HG03457 (cell line): ENCODE measurements at regions not wholly inside any gene's neighbourhood (a gene's known extent, or its start where the extent isn't known, plus 50 kb on each side); places are given as distances from the start of the nearest gene placed in this dataset.
"Not testable (repeated sequence)": the region's sequence is repeated elsewhere in the genome, so short reads cannot be mapped to it uniquely, and the experiment has no call there.

ENCODE experiments used
- ATAC-seq: cut with Tn5 transposase; IDR thresholded peaks from one replicate; pipeline ENCODE4 v1.9.1; 2021; ENCODE audit warnings: moderate number of reproducible peaks; ENCODE audit not compliant: unreplicated experiment

DNA sequence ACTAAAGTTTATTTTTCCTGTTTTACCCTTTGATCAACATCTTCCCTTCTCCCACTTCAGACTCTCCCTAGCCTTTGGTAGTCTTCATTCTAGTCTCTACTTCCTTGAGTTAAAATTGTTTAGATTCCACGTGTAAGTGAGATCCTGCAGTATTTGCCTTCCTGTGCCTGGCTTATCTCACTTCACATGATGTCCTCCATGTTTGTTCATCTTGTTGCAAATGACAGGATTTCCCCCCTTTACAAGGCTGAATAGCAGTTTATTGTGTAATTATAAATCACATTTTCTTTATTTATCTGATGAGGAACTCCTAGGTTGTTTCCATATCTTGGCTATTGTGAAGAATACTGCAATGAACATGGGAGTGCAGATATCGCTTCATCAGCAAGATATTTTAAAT lies 461.7 kb downstream of the CHSY3 start:
- no peak for ATAC-seq

DNA sequence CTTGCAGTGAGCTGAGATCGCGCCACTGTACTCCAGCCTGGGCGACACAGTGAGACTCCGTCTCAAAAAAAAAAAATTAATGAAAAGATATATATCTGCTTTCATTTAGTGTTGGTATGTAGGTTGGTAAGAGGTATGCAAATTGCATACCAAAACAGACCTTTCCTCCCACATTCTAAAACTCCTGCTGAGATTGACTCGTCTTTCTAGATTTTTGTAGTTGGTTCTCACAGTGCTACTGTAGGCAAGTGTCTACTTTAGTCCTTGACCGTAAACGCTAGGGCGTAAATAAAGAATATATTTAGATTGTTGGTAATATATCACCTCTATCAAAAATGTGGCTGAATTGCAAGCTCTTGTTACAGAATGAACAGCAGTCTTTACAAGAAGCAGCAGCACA lies 445.9 kb downstream of the CHSY3 start:
- ATAC-seq: no peak

DNA sequence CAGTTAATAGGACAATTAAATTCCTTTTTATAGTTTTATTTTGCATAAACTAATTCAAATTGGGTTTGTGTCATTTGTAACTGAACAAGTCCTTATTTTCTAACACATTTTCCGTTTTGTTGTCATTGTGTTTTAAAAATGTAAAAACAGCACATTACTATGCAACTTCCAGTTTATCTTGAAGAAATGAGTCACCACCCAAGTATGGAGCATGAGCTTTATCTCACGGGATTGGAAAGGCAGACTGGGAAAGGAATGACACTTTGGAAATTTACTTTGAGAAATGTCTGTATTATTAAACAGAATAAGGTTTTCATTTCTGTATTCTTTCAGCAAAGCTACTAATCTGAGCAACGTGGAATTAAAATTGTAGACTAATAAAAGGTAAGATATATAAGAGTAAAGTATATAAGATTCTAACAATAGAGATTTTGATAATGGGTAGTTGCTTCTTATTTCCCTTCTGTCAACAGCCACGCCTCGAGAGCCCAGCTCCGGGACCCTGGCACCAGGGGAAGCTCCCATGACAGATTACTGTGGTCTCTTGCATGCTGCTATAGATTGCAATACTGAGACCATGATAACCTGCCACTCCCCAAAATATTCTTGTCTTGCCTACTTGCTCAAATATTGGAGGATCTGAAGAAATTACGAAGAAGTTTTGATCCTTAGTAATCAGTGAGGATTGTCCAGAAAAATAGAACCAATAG lies 433.1 kb downstream of the CHSY3 start:
- no peak for ATAC-seq

DNA sequence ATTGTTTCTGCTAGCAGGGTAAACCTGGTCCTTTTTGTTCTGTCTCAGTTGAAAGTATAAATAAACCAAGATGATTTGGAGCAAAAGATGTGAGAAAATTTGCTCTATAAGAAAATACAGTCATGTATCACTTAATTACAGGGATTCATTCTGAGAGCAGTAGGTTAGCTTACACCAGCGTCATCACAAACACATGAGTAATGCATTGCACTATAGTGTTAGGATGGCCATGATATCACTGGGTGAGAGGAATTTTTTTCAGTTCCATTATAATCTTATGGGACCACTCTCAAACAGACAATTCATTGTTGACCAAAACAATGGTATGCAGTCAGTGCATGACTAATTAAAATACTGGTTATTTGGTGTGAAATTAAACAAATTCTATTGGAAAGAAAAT lies 430.9 kb downstream of the CHSY3 start:
- ATAC-seq: no peak

DNA sequence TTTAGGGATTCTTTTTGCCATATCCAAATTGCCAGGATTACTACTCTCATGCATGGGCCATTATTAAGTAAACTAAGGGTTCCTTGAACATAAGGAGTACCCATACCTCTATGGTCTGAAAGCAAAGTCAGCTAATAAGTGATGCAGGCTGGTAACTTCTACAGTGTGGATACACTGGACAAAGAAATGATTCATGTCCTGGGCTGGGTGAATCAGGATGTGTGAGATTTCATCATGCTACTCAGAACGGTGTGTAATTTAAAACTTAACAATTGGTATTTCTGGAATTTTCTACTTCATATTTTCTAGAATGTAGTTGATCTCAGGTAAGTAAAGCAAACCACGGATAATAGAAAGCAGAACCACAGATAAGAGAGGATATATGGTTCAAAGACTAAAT lies 428.8 kb downstream of the CHSY3 start:
- no peak for ATAC-seq

DNA sequence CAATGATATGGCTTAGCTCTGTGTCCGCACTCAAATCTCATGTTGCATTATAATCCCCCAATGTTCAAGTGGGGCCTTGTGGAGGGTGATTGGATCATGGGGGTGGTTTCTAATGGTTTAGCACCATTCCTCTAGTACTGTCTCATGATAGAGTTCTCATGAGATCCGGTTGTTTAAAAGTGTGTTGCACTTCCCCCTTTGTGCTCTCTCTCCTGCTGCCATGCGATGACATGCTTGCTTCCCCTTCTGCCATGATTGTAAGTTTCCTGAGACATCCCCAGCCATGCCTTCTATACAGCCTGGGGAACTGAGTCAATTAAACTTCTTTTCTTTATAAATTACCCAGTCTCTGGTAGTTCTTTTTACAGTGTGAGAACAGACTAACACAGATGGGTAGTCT lies 427.1 kb downstream of the CHSY3 start:
- ATAC-seq: no peak

DNA sequence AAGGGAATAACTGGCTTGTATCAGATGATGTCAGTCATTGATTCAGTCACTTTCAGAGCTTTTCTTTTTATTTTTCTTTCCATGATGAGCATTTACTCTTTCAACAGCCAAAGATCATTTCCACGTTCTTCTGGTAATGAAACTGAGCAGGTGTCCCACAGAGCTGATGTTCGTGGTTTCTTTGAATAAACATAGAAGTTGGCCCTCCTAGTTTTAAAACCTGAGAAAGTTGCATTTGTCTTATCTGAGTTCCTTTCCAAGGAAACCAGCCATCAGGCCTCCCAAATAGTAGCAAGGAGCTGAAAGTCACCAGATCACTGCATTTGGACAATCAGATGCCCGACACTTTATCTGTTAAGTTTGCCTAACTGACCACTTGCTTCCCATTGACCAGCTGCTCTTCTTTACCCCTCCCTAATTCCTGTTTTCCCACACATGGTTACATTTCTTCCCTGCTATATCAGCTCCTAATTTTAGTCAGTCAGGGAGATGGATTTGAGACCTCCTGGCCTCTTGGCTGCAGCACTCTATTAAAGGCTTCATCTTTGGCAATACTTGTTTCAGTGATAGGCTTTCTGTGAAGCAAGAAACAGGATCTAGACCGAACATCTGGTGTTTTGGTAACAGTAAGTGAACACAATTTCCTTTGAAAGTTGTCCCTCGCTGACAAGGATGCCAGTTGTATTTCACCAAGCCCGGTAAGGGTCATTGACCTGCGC lies 420.8 kb downstream of the CHSY3 start:
- ATAC-seq: no peak

DNA sequence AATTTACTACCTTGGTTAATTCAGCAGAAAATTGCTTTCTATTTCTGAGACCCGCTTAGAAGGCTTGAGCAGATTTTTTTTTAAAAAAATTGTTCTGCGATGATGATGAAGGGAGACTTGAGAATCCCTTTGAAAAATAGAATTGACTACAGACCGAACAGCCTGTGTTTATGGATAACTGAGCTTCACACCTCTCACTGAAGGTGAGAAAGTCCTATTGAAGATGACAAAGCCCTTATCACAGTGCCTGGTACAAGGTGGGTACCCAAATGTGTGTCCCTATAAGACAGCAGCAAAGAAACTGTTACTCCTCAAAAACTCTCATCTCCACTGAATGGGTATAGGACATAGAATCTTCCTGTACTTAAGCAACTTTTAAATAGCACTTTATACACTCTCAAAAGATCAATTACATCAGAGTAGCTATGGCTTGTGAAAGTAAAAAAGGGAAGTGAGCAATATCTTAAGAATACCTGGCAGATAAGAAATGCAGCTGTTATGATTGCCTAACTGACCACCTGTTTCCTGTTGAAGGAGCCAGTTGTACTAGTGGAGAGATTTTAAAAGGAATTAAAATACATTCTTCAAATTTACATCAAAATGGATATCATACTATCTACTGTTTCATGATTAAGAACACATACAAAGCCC lies 419.7 kb downstream of the CHSY3 start:
- ATAC-seq: peak; percentile 100

DNA sequence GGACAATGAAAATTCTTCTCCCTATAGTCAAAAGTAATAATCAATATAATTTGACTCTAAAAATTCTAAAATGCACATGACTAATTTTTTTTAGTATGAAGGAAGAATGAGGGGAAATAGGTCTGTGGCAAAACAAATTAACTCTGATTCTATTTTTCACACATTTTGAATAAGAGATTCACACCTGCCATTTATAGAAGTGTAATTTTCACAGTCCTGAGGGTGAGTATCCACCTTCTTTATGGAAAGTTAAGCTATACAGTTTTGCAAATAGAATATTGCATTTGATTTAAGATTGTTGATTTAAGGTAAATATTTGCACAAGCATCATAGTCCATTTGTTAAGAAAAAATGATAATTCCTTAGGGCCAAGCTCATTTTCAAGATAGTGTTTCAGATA lies 417.7 kb downstream of the CHSY3 start:
- ATAC-seq: no peak

DNA sequence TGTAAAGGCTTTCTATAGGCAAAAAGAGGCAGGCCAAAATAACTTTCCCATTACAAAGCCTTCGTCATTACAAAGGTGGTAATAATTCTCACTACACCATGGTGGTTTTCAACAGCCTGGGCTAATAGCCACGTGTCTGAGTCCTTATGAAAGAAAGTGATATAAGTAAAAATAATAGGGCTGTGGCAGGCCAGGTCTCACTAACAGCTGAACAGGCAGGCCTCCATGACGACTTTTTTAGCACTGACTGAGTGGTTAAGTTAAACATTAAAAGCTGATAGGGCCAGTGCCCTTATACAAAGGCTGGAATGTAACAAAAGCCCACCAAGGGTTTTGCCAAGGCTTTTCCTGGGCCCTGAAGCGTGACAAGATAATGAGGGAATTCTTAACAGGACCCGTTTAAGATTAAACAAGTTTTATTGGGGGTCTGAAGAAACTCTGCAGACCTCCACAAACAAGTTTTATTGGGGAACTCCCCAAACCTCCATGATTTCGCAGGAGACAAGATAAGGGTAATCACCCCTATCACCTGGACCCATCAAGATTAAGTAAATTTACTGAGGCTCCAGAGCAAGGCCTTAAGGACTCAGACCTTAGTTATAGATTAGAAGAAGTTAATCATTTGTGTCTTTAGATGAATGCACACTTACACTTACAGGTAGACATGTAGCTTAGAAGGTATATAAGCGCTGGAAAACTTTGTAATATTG lies 412.9 kb downstream of the CHSY3 start:
- peak; percentile 71 for ATAC-seq

DNA sequence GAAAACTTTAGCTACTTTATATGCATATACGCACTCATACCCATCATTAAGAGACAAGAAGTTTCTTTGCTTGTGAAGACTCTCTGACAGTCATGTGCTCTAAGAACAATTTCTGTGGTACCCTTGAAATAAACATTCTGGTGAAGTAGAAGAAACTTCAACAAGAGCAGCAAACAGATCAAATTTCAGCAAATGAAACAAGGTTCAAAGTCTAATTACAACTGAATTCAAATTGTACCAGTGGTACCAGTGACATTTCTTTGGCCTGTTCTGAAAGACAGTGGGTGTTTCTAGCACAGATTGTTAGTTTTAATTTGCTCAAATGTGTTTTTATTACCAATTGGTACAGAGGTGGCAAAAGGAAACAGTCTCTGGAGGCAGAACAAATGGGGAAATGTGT lies 391.0 kb downstream of the CHSY3 start:
- no peak for ATAC-seq

DNA sequence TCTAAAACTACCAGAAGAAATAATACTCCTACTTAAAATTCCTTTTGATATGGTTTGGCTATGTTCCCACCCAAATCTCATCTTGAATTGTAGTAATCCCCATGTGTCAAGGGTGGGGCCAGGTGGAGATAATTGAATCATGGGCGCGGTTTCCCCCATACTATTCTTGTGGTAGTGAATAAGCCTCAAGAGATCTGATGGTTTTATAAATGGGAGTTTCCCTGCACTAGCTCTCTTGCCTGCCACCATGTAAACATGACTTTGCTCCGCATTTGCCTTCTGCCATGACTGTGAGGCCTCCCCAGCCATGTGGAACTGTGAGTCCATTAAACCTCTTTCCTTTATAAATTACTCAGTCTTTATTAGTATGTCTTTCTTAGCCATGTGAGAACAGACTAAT lies 390.5 kb downstream of the CHSY3 start:
- ATAC-seq: not testable (repeated sequence)

DNA sequence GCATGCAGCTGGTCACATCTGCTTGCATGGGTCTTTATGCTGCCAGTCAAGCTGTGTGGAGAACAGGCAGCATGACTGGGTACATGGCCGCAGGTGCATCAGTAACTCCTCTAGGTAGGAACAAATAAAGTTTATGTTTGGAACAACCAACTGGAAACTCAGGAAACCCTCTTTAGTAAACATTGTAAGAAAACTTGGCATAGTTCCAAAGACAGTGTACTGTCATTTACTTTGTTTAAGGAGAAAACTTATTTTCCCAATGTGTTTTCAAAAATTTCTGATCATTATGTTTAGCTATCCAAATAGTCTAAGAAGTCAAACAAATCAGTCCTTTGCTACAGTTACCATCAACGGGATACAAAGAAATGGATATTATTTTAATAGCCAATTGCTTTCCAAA lies 386.0 kb downstream of the CHSY3 start:
- ATAC-seq: no peak

DNA sequence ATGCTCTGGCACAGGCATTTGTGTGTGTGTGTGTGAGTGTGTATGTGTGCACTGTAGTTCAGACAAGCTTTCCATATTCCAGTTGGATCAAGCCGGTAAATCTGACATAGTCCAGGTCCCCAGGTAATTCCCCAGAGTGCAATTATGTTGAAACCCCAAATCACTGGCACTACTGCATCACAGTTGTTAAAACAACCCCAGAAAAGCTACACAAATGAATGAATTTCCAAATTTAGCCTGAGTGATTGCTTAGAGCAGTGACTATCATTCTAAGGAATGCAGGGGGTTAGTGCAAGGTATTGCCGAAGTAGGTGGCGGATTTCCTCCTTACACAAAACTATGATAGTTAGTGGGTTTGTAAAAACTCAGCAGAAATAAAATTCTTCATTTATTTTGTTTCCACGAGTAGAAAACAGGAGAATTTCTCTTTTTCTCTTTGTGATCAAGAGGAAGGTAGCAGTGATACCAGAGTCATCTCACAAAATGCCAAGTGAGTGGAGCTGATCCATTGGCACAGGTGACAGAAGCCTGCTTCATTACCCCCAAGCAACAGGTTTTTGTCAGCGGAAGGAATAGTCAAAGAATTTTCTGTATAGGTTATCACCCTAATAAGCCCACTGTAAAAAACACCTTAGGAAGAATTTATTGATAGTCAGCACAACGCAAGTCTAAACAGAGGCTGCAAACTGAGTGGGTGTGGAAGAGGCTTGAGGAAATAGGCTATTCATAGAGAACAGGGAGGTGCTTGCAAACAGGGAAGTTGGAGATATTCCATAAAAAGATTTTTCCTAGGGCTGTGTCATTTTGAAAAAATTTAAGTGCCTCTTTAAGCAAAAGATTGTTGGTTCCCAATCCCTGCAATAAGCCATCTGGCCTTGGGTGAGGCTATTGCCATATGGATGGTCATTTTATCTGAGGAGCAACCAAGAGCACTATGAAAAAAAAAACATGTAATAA lies 385.1 kb downstream of the CHSY3 start:
- ATAC-seq: no peak

DNA sequence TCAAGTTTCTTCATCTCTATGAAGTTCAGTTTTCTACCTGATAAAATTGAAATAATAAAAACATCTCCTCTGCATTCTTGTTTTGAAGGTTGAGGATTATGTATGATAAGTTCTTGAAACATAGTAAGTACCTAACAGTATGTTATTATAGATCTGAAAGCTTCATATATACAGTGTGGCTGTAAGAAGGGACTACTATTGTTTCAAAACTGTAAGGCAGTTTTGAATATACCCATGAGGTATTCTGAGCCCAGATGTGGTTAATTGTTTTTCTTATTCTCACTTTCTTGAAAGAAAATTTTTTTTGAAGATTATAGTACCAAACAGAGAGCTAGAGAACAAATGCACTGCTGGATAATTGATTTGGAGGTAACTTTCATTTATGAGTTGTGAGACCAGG lies 383.2 kb downstream of the CHSY3 start:
- ATAC-seq: no peak

DNA sequence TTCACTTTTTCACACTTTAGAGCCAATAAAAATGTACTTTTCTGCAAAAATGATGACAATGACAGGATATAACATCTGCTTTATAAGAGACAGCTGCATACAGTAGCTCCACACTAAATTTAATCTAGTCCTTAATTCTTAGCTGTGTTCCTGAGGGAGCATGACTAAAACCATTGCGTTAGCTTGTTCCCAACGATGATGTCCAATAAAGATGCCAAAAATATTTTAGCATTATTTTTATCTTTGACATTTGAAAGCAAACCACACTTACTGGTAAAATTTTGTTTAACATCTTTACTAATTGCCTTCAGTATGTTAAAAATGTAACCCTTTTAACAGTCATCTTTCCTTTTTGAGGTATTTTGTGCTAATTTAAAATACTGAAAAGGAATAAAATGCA lies 382.7 kb downstream of the CHSY3 start:
- no peak for ATAC-seq

DNA sequence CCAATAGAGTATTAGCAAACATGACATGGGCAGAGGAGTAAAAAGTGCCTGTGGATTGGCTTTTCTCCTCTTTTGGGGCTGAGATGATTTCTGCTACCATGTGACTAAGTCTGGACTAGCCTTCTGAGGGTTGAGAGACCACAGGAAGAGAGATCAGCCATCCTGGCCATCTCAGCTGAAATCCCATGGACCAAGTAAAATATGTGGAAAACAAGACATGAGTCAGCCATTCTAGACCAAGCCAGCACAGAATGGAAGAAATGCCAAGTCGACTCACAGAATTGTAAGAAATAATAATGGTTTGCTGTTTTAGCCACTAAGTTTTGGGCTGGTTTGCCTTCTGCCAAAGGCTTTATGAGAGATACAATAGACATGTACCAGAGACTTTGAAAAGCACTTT lies 377.8 kb downstream of the CHSY3 start:
- ATAC-seq: no peak

DNA sequence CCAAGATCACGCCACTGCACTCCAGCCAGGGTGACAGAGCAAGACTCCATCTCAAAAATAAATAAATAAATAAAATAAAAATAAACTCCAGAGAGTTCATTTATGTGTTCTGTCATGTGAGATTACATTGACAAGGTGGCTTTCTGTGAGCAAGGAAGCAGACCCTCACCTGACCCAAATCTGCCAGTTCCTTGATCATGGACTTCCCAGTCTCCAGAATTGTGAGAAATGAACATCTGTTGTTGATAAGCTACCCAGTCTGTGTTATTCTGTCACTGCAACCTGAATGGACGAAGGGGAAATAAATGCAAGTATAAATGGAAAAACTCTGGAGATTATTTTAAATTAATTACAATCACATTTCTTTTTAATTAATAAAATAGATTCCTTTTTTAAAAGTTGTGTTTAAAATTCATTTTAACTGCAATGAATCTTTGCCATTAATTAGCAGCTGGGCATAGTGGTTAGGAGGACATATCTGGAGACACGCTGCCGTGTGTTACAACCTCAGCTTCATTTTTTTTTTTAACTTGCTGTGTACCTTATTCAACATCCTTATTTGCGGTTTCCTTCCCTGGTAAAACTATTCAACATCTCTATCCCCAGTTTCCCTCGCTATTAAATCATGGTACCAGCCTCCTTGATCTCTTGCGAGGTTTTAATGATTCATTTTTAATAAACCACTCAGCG lies 376.4 kb downstream of the CHSY3 start:
- ATAC-seq: no peak

DNA sequence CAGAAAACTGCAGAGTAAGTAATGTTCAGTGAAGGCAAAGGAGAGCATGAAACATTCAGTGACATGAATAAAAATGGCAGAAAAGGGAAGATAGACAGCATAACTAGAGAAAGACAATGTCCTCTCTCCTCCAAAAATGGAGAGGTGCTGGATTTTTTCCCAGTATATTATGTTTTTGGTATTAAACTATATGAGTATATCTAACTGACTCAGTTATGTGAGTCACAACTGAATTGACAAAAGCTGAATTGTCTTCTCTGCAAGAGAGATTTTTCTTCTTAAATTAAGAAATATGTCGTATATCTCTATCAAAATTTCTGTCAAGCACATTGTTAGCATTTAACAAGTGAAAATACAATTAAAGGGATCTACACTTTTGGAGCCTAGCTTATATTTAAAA lies 375.1 kb downstream of the CHSY3 start:
- no peak for ATAC-seq

DNA sequence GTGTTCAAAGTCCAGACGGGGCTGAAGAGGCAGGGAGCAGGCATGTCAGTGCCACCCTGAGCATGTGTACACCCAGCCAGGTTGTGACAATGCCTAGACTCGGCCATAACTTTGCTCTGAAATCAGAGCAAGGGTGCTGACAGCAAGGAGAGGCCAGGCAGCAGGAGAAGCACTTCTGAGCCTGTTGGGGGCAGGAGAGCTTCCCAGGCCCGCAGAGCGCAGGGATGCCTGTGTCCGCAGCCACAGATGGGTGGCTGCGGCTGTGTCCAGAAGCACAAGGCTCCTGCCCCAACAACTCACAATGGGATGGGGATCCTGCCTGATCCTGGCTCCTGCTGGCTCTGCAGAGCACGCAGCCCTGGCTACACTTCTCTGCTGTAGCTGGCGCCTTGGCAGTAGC lies 373.9 kb downstream of the CHSY3 start:
- no peak for ATAC-seq
